Fibroblast of skin of scalp (primary cell): ENCODE measurements at regions not wholly inside any gene's neighbourhood (a gene's known extent, or its start where the extent isn't known, plus 50 kb on each side); places are given as distances from the start of the nearest gene placed in this dataset.
A peak's percentile ranks its signal among the peaks of the same experiment; 100 is the strongest.

Experiments used
- DNase-seq: peaks from one replicate; pipeline ENCODE4 v3.0.0-alpha.2; 2013

DNA sequence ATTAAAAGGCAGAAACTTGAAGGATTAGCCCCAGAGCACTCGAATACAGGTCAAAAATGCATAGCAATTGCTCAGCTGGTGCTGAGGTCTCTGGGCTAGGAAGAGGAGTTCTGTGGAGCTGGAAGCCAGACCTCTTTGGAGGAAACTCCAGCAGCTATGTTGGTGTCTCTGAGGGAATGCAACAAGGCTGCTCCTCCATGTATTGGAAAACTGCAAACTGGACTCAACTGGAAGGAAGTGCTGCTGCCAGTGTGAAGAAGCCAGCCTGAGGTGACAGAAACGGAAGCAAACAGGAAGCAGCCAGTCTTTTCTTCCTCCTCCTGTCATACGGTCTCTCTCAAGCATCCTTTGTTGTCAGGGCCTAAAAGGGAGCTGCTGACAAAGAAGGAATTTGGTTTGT, 233.4 kb upstream of the FGGY start:
- DNase-seq = no peak

DNA sequence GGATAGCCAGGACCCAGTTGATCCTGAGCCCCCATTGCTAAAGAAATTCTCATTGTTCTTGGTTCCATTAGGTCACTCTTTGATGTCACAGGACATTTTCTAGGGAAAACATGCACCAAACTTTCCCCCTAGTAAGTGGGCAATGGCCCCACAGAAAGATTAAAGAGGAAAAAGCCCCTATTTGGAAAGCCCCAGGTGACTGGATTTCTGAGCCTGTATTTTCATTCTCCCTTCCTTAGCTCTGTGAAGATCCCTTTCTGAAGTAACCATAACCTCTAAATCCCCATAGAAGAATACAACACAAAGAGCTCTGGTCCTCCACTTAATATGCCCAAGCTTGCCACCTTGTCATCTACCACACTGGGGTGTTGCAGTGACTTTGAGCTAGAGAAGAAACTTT, 232.3 kb upstream of the FGGY start:
- DNase-seq = no peak

DNA sequence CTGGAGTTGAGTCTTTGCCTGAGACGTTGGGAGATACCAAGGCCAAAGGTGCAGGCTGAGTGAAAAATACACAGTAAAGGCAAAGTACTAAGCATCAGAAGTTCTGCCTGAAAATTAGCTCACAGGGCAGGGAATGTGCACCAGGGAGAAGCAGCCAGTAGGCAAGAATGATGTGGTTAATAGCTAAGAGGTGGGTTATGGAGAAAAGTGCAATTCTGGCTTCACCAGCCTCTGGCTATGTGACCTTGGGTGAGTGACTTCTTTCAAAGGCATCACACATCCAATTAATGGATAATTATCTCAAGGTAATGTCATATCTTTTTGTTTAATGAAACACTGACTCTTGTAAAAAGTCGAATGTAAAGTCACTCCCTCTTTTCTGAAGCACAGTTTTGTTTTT, 230.7 kb upstream of the FGGY start:
- DNase-seq = no peak

DNA sequence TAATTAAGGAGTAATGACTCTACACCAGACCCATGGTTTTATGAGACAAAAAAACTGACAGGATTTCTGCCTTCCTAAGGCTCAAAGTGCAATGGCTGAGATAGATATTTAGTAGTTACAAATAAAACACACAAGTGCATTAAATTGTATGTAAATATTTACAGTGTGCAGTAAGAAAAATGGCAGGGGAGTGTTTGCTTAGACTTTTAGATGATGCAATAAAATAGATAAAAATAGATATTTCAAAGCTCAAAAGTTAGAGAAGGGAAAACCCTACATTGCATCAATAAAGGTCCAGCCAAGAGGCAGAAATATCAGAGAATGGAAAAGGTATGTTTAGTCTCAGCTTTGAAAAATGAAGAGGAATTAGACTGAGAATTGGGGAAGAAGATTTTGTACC, 226.3 kb upstream of the FGGY start:
- DNase-seq = no peak

DNA sequence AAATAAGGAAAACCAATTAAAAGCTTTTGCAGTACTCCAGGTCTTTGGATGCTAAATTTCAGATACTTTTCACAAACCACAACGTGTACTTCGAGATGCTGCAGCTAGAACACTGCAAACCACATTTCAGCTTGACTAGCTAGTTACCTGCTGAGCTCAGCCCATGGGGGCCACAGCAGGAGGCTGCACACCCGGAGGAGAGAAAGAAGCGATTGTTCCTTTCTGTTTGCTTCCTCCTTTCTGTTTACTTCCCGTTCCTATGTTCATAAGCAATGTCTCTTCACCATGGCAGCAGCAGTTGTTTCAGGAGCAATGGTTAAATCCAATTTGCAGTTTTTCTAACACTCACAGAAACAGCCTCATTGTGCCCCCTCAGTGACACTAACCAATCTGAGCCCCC, 225.6 kb upstream of the FGGY start:
- no peak for DNase-seq

DNA sequence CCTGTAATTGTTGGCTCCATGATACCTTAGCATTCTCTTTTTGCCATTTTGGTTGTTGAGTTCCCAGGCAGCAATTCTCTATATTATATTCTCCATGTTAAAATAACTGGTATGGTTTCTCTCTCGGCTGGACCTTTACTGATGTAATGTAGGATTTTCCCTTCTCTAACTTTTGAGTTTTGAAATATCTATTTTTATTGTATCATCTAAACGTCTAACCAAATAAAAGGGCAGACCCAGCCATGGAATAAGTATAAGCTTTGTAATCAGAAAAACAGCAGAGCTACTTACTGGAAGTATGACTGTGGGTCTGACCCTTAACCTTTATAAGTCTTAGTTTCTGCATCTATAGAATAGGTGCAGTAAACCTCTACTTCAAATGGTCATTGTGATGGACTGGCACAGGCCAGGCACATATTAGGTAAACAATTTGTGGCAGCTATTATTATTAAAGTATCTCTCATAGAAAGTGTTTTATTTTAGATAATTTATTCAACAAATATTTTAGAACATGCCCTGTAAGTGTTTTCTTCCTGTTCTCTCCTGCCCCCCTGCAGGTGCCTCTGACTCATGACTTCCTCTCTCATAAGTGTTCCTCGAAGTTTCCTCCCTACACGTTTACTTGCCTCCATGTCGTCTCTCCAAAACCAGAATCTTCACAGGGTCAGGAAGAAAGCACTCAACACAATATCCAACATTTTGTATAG, 224.9 kb upstream of the FGGY start:
- no peak for DNase-seq

DNA sequence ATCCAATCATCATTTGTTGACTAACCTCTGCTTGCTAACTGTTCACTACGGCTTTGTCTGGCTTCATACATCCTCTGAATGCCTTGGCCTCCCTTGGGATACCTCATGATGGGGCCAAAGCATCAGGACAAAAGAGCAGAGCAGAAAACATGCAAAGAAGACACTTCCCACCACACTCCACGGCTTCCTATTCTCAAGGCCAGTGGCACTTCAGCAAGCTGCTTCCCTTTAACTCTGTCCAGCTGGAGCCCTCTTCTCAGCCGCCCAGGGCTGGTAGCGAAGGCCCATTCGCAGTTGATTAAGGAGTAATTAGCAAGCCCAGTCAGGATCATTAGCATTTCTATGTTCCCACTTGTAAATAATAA, 224.3 kb upstream of the FGGY start:
- DNase-seq = peak; percentile 42

DNA sequence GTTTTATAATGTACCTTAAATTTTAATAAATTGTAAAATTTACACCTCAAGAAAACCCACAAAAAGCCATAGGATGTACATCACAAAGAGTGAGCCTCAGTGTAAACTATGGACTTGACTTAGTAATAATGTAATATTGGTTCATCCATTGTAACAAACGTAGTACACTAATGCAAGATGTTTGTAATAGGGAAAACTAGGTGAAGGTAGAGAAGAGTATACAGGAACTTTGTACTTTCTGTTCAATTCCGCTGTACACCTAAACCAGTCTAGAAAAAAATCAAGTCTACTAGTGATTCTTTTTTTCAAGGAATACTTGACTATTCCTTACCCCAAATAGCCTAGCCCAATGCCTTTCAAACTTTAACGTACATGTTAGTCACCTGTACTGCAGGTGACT, 222.3 kb upstream of the FGGY start:
- no peak for DNase-seq

DNA sequence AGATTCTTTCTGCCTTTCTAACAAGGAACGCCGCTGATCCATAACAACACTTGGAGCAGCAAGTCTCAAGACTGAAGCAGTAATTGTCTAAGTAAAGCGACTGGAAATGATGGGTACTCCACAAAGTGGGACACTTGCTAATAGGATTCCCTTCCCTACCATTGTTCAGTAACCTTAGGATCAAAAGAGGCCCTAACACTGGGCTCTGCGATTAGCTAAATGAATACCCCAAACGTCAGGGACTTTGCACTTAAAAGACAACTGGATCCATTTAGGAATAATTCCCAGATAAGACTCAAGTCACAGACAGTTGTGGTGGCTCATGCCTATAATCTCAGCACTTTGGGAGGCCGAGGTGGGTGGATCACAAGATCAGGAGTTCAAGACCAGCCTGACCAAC, 221.9 kb upstream of the FGGY start:
- no peak for DNase-seq

DNA sequence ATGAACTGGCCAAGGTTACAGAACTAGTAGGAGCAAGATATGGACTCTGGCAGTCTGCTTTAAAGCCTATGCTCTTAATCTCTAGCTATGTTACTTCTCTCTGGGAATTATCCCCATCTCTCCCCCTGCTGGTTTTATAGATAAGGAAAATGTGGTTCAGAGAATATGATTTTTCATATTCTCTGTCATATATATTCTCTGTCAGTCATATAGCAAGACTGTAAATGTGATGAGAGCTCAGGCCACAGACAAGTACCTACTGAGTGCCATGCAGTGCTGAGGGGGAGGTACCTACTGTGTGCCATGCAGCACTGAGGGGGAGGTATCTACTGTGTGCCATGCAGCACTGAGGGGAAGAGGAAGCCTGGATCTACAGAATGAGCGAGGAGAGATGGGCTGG, 220.3 kb upstream of the FGGY start:
- peak; percentile 31 for DNase-seq

DNA sequence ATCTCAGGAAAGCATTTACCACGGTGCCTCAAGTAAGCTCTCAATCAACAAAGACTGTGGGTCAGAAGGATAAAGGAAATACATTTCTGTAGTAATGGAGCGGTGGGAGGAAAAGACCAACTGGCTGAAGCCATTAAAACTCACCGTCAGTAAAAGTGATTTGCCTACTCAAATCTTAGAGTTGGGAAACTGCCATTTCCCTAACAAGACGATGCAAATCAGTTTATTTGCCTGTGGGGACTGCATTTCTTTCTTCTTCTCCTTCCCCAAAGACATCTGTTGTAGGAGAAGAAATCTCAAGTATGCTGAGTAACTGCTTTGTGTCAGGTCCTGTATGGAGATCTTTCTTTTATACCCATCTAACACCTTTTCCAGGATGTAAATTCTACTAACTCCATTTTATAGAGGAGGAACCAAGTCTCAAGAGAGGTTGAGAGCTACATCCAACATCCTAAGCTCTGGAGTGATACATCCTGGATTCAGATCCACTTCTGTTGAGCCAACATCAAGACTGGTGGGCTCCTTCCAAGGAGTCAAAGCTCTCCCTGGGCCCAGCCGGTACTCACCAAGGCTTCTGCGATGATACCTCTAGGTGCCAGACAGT, 219.3 kb upstream of the FGGY start:
- DNase-seq = no peak

DNA sequence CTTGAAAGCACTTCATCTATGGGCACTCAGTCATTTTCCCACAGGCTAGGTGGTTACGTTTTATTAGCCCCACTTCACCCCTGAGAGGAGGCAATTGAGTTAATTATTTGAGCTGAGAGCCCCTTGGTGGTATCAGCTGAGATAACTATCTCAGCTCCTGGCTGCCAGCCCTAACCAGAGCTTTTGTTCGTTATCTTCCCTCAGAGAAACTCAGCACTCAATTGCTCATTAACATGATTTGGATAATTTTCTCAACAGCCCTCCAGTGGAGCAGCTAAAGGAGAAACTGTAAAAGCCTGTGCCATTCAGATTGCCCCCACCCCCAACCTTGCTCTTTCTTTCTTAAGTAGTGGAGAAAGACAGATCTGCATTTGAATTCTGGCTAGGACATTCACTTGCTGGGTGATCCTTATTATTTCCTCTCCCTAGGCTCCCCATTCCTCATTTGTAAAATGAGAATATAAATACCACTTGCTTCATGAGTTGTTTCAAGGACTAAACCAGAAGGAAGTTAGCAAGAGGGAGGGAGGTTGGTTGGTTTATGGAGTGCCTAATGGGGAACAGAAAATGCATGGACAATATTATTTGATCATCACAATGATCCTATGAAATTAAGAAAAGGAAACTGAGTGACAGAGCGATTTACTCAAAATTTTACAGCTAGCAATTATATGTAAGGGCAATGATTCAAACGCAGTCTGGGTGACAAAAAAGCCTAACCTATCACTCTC, 218.7 kb upstream of the FGGY start:
- no peak for DNase-seq

DNA sequence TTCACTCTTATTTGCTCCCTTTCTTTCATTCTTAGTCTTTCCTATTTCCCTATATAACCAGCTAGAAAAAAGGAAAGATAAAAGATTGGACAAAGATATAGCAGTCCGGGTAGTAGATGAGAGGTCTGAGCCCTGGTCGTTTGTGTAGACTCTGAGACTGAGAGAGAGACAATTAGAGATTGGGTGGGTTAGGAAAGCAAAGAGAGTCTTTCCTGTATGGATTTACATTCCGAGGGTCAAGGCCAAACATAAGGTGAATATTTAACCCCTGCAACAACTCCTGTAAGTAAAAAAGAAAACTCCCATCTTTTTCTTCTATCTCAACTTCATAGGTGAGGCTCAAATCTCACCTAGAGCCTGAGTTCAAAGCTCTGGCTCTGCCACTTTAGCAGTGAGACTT, 218.0 kb upstream of the FGGY start:
- no peak for DNase-seq

DNA sequence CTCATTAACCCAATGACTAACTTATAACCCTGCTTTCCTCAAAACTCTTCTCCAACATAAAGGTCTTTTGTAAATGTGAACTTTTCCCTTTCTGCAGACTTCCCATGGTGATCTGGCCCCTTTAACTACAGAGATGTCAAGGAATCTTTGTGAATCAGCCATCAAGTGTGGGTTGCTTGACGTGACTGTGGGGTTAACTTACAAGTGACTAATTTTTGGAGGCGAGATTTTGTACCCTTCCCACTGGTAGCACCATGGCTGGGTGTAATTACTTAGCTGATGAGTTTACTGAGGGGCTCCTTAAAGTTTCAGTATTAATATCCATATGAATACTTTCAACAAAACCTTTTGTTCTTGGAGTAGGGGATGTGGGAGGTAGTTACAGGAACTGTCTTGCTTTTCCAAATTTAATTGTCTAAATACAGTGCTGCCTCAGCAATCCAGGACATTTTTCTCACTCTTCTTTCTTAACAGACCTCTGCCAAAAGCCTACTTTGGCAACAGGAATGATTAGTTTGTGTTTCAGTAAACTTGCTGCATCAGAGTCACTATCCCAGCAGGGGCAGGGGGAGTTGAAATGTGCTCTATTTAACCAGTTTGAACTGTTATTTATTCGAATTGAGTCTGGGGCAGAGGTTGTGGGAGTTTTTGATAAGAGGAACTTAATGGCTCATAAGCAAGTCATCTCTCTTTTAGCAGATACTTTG, 217.3 kb upstream of the FGGY start:
- DNase-seq = peak; percentile 12

DNA sequence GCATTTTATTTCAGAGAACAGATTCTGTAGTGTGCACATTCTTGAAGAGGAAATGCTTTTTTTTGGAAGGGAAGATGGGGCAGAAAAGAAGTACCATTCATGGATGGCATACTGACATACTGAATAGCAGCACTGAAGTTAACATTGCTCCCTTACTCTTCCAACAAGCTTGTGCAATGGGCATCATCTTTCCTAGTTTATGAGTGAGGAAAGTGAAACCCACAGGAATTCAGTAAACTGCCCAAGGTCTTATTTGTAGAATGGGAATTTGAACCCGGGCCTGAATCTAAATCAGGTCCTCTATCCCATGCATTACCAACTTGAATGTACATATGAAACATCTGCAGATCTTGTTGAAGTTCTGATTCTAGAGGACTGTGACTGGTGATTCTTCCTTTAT, 215.7 kb upstream of the FGGY start:
- no peak for DNase-seq

DNA sequence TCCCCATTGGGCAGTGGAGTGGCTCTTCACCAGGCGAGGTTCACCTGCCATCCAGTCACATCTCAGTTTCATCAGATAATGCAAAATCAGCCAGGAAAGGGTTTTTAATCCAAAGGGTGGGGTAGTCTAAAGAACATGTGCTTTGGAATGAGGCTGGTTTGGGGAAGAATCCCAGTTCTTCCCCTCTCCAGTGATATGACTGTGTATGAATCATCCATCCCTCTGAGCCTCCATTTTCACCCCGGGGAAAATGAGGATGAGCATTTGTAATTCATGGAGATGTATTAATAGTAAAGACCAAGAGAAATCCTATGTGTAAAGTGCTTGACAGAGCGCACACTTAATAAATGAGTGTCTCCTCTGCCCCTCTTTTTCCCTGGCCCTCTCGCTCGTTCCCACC, 215.1 kb upstream of the FGGY start:
- DNase-seq = peak; percentile 65

DNA sequence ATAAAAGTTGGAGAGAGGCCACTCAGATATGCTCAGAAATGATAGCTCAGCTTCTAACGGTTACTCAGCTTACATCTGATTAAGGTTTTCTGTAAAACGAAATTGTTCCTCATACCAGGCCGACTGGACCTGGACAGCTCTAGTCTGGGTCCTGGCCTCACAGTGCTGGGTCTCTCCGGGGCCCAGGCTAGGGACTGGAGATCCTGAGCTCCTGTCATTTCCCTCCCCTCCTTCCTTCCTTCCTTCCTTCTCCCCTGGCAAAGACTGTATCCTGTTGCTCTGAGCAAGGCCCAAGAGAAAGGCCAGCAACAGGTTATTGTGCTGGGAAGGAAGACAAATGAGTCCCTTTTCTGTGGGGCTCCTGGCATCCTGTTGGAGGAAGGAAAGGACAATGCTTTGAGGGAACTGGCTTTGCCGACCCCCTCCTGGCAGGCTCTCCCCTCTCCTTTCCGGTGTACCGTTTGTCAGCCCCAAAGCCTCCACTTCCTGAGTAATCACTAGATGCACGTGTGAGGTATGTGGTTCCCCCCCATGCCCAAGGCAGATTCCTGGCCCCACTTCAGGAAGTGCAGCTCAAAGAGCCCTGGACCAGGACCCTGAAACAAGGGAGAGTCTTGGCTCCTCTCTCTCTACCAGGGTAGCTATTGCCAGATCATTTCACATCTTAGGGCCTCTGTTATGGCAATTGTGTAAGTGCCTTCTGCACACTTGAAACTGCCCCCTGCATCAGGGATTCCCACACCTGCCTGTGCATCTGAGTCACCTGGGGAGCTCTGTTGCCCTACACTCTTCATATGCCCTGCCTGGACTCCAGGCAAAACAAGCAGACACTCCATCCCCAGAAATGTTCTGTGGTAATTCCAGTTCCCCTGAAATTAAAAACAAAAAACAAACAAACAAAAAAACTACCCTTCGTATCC, 212.7 kb upstream of the FGGY start:
- DNase-seq = peak; percentile 36

DNA sequence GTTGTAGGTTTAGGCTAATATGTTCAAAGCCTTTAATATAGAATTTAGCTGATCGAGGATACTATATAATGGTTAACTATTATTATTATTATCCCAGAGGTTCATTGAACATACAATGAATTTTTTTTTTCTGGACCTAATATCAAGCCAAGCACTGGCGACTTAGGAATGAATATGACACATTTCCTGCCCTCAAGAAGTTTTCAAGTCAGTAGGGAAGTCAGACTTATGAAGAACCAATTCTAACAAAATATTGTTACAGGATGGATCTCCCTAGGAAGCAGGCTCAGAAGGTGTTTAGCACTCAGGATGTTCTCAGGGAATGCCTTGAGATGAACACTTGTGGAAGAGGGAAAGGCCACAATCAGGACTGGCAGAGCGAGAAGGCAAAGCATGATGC, 211.8 kb upstream of the FGGY start:
- DNase-seq = no peak

DNA sequence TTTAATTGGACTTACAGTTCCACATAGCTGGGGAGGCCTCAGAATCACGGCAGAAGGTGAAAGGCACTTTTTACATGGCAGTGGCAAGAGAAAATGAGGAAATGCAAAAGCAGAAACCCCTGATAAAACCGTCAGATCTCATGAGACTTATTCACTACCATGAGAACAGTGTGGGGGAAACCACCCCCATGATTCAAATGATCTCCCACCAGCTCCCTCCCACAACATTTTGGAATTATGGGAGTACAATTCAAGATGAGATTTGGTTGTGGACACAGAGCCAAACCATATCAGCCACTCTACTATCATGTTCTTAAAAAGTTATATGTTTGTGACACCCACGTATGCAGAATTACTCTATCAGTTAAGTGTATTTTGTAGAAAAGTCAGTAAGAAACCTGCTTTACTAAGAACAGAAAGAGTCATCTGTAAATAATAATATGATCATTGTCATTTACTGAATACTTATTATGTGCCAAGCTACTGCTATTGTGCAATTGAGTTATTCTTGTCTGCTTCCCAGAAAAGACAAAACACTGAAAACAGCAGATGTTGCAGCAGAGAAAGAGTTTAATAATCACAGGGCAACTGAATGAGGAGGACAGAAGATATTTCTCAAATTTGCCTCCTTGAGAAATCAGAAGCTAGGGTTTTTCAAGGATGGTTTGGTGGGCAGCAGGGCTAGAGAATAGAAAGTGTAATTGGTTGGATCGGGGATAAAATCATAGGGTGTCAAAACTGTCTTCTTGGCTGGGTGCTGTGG, 207.7 kb upstream of the FGGY start:
- no peak for DNase-seq

DNA sequence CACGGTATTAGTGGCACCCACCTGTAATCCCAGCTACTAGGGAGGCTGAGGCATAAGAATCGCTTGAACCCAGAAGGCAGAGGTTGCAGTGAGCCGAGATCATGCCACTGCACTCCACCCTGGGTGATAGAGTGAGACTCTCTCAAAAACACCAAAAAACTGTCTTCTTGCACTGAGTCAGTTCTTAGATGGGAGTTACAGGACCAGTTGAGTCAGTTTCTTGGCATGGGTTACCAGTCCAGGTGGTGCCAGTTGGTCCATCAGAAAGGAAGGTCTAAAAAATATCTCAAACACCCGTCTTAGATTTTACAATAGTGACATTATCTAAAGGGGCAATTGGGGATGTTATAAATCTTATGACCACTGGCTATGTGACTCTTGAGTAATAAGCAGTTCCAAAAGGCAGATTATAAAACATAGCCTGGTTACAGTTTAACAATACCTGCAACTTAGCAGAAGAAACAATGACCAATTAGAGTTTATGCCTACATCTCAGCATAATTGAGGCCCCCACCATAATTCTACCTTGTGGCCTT, 206.9 kb upstream of the FGGY start:
- DNase-seq = no peak

DNA sequence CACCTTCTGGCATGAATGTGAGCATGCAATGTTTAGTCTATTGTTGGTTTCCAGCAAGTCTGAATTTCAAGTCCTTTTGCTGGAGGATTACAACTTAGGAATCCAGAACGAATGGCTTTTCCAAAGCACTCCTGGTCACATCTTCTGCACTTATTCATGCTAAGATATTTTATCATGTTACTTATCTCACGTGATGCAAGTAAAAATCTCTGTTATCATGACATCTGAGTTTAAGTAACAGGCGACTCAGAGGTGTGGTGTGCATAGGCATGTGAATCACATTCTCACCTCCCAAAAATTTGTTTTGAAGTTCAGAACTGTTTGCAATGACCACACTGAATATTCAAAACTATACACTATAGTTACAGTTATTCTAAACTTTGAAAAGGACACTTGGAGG, 204.8 kb upstream of the FGGY start:
- no peak for DNase-seq
